ENCODE measurements at regions not wholly inside any gene's neighbourhood (a gene's known extent, or its start where the extent isn't known, plus 50 kb on each side); places are given as distances from the start of the nearest gene placed in this dataset.

DNA sequence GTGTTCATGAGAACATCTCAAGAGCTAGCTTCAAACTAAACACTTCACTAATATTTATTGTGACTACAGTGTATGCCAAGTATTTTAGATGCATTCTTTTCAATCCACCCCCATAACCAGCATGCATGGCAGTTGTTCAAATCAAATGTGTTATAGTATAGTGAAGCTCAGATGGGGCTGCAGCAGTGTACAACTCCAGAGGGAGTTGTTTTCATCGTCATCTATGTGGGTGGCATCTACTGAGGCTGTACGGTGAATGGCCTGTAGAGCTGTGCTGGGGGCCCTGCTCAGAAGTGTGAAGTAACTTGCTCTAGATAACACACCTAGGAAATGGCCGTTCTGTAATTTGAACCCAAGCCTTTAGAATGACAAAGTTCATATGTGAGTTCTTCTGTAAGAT lies 71.8 kb upstream of the LRATD1 start:
- DNase-seq, result no peak

DNA sequence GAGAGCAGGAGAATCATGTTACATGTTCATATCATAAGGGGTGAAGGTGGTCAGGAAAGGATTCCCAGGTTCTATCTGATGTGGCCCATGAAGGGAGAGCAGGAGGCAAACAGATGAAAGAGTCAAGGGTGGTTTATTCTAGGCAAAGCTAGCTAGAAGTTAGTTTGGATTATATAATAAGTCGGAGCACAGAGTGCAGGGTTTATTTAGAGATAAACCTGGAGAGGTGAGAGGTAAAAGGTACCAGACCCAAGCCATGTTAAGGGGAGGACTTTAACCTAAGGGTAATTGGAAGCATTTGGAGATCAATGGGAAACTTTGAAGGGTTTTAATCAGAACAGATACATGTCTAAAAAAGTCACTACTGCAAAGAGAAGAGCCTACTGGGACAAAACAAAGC lies 69.2 kb upstream of the LRATD1 start:
- DNase-seq, result no peak

DNA sequence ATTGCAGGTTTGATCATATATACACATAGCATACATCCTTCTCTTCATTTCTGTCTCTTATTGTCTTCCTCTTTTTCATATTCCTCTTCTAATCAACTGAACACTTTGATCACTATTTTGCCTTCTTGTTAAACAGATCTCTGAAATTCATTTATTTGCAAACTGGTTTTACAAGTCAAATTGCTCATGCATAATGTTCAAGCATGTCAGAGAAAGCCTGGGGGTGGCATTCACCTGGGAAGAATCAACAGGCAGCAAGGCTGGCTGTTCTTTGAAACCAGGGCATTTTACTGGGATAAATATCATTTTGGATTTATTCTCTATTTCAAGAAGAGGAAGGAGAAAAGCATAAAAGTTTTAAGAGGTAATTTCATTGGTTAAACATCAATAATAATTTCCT lies 66.9 kb upstream of the LRATD1 start:
- DNase-seq, result no peak

- DNase-seq, result no peak
Observed at GRCh38 chr2:14567561-14567960, 65.0 kb upstream of the LRATD1 start.

- DNase-seq, result no peak
Observed at GRCh38 chr2:14569294-14569693, 63.2 kb upstream of the LRATD1 start.

- DNase-seq, result no peak
Observed at GRCh38 chr2:14572633-14573032, 59.9 kb upstream of the LRATD1 start.

- DNase-seq, result no peak
Observed at GRCh38 chr2:14577843-14578242, 54.7 kb upstream of the LRATD1 start.
